Neural progenitor cell (in vitro differentiated cells): ENCODE measurements at regions not wholly inside any gene's neighbourhood (a gene's known extent, or its start where the extent isn't known, plus 50 kb on each side); places are given as distances from the start of the nearest gene placed in this dataset.

Source experiments
- DNase-seq: peaks from one replicate; pipeline ENCODE4 v3.0.0-alpha.2; 2016; ENCODE audit warnings: low spot score
- H2AFZ ChIP-seq: fragments of 200-600 bp; sonication (generic); replicated peaks from 2 replicates; pipeline ENCODE4 v1.6.1; 2016; ENCODE audit warnings: antibody characterized with exemption
- H3F3A ChIP-seq: fragments of 200-600 bp; sonication (generic); 2 replicates; pipeline ENCODE4 v1.6.1; 2016; ENCODE audit warnings: antibody characterized with exemption, low read depth
- H3K27ac ChIP-seq: fragments of 200-600 bp; sonication (generic); 2 replicates; pipeline ENCODE4 v1.5.1; 2016; ENCODE audit warnings: mild to moderate bottlenecking
- H3K27me3 ChIP-seq: fragments of 200-600 bp; sonication (generic); 2 replicates; pipeline ENCODE4 v1.6.1; 2016; ENCODE audit warnings: mild to moderate bottlenecking, moderate library complexity
- H3K36me3 ChIP-seq: fragments of 200-600 bp; sonication (generic); 2 replicates; pipeline ENCODE4 v1.5.1; 2016
- H3K4me1 ChIP-seq: fragments of 200-600 bp; sonication (generic); 2 replicates; pipeline ENCODE4 v1.6.1; 2016; ENCODE audit warnings: mixed run types
- H3K4me2 ChIP-seq: fragments of 200-600 bp; sonication (generic); 2 replicates; pipeline ENCODE4 v1.6.1; 2016
- H3K4me3 ChIP-seq: fragments of 200-600 bp; sonication (generic); 2 replicates; pipeline ENCODE4 v1.5.1; 2016
- H3K79me2 ChIP-seq: fragments of 200-600 bp; sonication (generic); 2 replicates; pipeline ENCODE4 v1.6.1; 2016; ENCODE audit warnings: low read depth
- H3K9ac ChIP-seq: fragments of 200-600 bp; sonication (generic); 2 replicates; pipeline ENCODE4 v1.6.1; 2016
- H3K9me3 ChIP-seq: fragments of 200-600 bp; sonication (generic); 2 replicates; pipeline ENCODE4 v1.5.1; 2016; ENCODE audit warnings: low read depth
- H4K20me1 ChIP-seq: fragments of 200-600 bp; sonication (generic); 2 replicates; pipeline ENCODE4 v1.6.1; 2016; ENCODE audit warnings: low read depth
- H3K27ac Mint-ChIP-seq: 3 replicates; pipeline ENCODE4 v1.8.0; 2021; ENCODE audit warnings: mixed read lengths
- H3K27me3 Mint-ChIP-seq: 2 replicates; pipeline ENCODE4 v1.8.0; 2022; ENCODE audit warnings: low read depth, mild to moderate bottlenecking, inconsistent platforms, moderate library complexity, mixed read lengths; ENCODE audit not compliant: insufficient read depth
- H3K36me3 Mint-ChIP-seq: 3 replicates; pipeline ENCODE4 v1.8.0; 2021; ENCODE audit warnings: mixed read lengths
- H3K4me1 Mint-ChIP-seq: 3 replicates; pipeline ENCODE4 v1.8.0; 2021; ENCODE audit warnings: mixed read lengths
- H3K4me3 Mint-ChIP-seq: 3 replicates; pipeline ENCODE4 v1.8.0; 2021; ENCODE audit warnings: mild to moderate bottlenecking, moderate library complexity, mixed read lengths
- H3K9me3 Mint-ChIP-seq: 3 replicates; pipeline ENCODE4 v1.8.0; 2020; ENCODE audit warnings: mixed read lengths
- CTCF ChIP-seq: fragments of 200-600 bp; sonication (generic); IDR thresholded peaks from 2 replicates; pipeline ENCODE4 v1.5.1; 2017; ENCODE audit warnings: antibody characterized with exemption, mild to moderate bottlenecking
- EZH2 ChIP-seq: fragments of 200-600 bp; sonication (generic); IDR thresholded peaks from 2 replicates; pipeline ENCODE4 v1.6.1; 2017; ENCODE audit warnings: antibody characterized with exemption, mild to moderate bottlenecking, moderate library complexity
- EZH2phosphoT487 ChIP-seq: fragments of 200-600 bp; sonication (generic); IDR thresholded peaks from 2 replicates; pipeline ENCODE4 v1.6.1; 2017; ENCODE audit warnings: antibody characterized with exemption

GRCh38 chr7:69282946-69283345 lies 315.3 kb upstream of the AUTS2 start:
- no peak overlapping the region for H3K4me3 Mint-ChIP-seq
- H3K27me3 ChIP-seq: no peaks in the 10 kb centered on the region
- no peaks in the 10 kb centered on the region for H3F3A ChIP-seq
- H3K27ac ChIP-seq: no peak overlapping the region
- no peak overlapping the region for H3K4me2 ChIP-seq
- no peaks in the 10 kb centered on the region for H3K9me3 ChIP-seq
- no peak overlapping the region for H2AFZ ChIP-seq
- peaks cover 12% of the 10 kb centered on the region for H3K27me3 Mint-ChIP-seq
- peaks cover 3% of the 10 kb centered on the region for H3K4me1 Mint-ChIP-seq
- H4K20me1 ChIP-seq: no peaks in the 10 kb centered on the region
- H3K36me3 Mint-ChIP-seq: no peaks in the 10 kb centered on the region
- no peaks in the 10 kb centered on the region for H3K4me1 ChIP-seq
- no peak overlapping the region for H3K4me3 ChIP-seq
- H3K9ac ChIP-seq: no peak overlapping the region
- TF ChIP-seq EZH2: no peak
- no peak for TF ChIP-seq EZH2phosphoT487
- TF ChIP-seq CTCF: no peak
- H3K9me3 Mint-ChIP-seq: peaks cover 2% of the 10 kb centered on the region
- no peaks in the 10 kb centered on the region for H3K79me2 ChIP-seq
- no peak overlapping the region for H3K27ac Mint-ChIP-seq
- no peak for DNase-seq
- H3K36me3 ChIP-seq: no peaks in the 10 kb centered on the region

- Histone ChIP-seq H3K36me3 (no peaks in the 10 kb centered on the region), H3K79me2 (no peaks in the 10 kb centered on the region), H2AFZ (no peak overlapping the region), H3K27me3 (no peaks in the 10 kb centered on the region), H3F3A (no peaks in the 10 kb centered on the region), H3K9me3 (no peaks in the 10 kb centered on the region), H3K4me2 (no peak overlapping the region), H3K4me3 (no peak overlapping the region), H3K27ac (no peak overlapping the region), H3K4me1 (no peaks in the 10 kb centered on the region), H4K20me1 (no peaks in the 10 kb centered on the region), H3K9ac (no peak overlapping the region)
- Mint-ChIP-seq H3K4me3 (no peak overlapping the region), H3K4me1 (peaks cover 3% of the 10 kb centered on the region), H3K9me3 (peaks cover 2% of the 10 kb centered on the region), H3K27me3 (peaks cover 12% of the 10 kb centered on the region), H3K27ac (no peak overlapping the region), H3K36me3 (no peaks in the 10 kb centered on the region)
- no peak for DNase-seq
- no peak for TF ChIP-seq CTCF
- no peak for TF ChIP-seq EZH2phosphoT487
- no peak for TF ChIP-seq EZH2
Measured at GRCh38 chr7:69283421-69283820, 314.9 kb upstream of the AUTS2 start.

GRCh38 chr7:69285854-69286253 lies 312.4 kb upstream of the AUTS2 start:
- Mint-ChIP-seq H3K4me3 (no peak overlapping the region), H3K36me3 (no peaks in the 10 kb centered on the region), H3K27me3 (peaks cover 10% of the 10 kb centered on the region), H3K27ac (no peak overlapping the region), H3K9me3 (peaks cover 2% of the 10 kb centered on the region), H3K4me1 (peaks cover 3% of the 10 kb centered on the region)
- Histone ChIP-seq H3K4me2 (no peak overlapping the region), H3K27me3 (no peaks in the 10 kb centered on the region), H3K4me3 (no peak overlapping the region), H3K36me3 (no peaks in the 10 kb centered on the region), H3K79me2 (no peaks in the 10 kb centered on the region), H3K4me1 (no peaks in the 10 kb centered on the region), H3K27ac (no peak overlapping the region), H4K20me1 (no peaks in the 10 kb centered on the region), H3K9me3 (no peaks in the 10 kb centered on the region), H2AFZ (no peak overlapping the region), H3F3A (no peaks in the 10 kb centered on the region), H3K9ac (no peak overlapping the region)
- no peak for DNase-seq
- TF ChIP-seq EZH2 (no peak), CTCF (no peak), EZH2phosphoT487 (no peak)

GRCh38 chr7:69295977-69296376 lies 302.3 kb upstream of the AUTS2 start:
- no peaks in the 10 kb centered on the region for H3K4me1 ChIP-seq
- Mint-ChIP-seq H3K27ac (no peak overlapping the region), H3K4me1 (no peaks in the 10 kb centered on the region), H3K36me3 (no peaks in the 10 kb centered on the region), H3K27me3 (peaks cover 2% of the 10 kb centered on the region), H3K4me3 (peak overlapping the region; percentile 50), H3K9me3 (no peaks in the 10 kb centered on the region)
- no peak overlapping the region for H3K27ac ChIP-seq
- H3K4me2 ChIP-seq: no peak overlapping the region
- H3K9me3 ChIP-seq: no peaks in the 10 kb centered on the region
- no peak overlapping the region for H2AFZ ChIP-seq
- H3K4me3 ChIP-seq: no peak overlapping the region
- DNase-seq: no peak
- H3K79me2 ChIP-seq: no peaks in the 10 kb centered on the region
- no peaks in the 10 kb centered on the region for H3F3A ChIP-seq
- H3K36me3 ChIP-seq: no peaks in the 10 kb centered on the region
- TF ChIP-seq EZH2phosphoT487 (no peak), CTCF (no peak), EZH2 (no peak)
- H3K27me3 ChIP-seq: no peaks in the 10 kb centered on the region
- H3K9ac ChIP-seq: no peak overlapping the region
- no peaks in the 10 kb centered on the region for H4K20me1 ChIP-seq
